HG03025 (cell line): ENCODE measurements at regions not wholly inside any gene's neighbourhood (a gene's known extent, or its start where the extent isn't known, plus 50 kb on each side); places are given as distances from the start of the nearest gene placed in this dataset.

Experiments used
- ATAC-seq: cut with Tn5 transposase; IDR thresholded peaks from one replicate; pipeline ENCODE4 v1.9.1; 2021; ENCODE audit warnings: mild to moderate bottlenecking, moderate library complexity; ENCODE audit not compliant: unreplicated experiment, low FRiP score

GRCh38 chr10:45239642-45240041, 75.8 kb downstream of the OR13A1 start:
- no peak for ATAC-seq

GRCh38 chr10:45241865-45242520, 73.4 kb downstream of the OR13A1 start:
- no peak for ATAC-seq

- ATAC-seq = no peak
Measured at GRCh38 chr10:45243261-45243660, 72.1 kb downstream of the OR13A1 start.

- ATAC-seq = no peak
Measured at GRCh38 chr10:45246522-45246921, 68.9 kb downstream of the OR13A1 start.

GRCh38 chr10:45249978-45250693, 65.3 kb downstream of the OR13A1 start:
- ATAC-seq = peak; percentile 47

- ATAC-seq = peak; percentile 2
Measured at GRCh38 chr10:45250694-45251075, 64.7 kb downstream of the OR13A1 start.
